NCI-H2107 (cell line): ENCODE measurements at regions not wholly inside any gene's neighbourhood (a gene's known extent, or its start where the extent isn't known, plus 50 kb on each side); places are given as distances from the start of the nearest gene placed in this dataset.

Experiments used
- DNase-seq: peaks from one replicate; lab custom pipeline; 2025; lab: John Stamatoyannopoulos, UW

DNA sequence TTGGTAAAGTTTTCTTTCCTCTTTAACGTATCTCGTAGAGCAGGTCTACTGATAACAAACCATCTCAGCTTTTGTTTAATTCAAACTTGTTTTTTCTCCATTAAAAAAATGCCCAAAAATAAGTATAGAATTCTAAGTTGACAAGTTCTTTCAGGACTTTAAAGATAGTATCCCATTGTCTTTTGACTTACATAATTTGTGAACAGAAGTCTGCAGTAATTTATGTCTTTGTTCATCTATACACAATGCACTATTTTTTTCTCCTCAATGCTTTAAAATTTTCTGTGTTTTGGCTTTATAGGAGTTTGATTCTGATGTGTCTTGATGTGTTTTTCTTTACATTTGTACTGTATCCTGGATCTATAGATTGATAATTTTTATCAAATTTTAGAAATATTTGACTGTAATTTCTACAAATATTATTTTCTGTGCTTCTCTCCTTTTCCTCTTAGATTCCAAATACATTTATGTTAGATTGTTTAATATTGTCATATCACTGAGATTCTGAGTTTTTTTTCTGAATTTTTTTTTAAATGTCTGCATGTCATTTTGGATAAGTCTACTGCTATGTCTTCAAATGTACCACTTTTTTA, 143.3 kb downstream of the FTCDNL1 start:
- DNase-seq: no peak

DNA sequence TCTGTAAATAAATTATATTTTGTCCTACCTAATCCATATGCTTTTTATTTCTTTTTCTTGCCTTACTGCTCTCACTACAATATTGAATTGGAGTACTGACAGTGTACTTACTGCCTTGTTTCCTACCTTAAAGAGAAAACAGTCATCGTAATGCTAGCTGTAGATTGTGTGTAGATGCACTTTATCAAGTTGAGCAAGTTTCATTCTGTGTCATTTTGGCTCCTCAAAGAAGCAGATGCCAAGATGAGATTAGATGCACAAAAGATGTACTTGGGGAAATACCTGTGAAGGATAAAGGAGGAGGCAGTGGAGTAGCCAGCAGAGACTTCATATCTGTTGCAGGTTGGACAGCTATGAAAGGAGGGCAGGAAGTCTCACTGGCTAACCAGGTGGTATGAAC, 145.5 kb downstream of the FTCDNL1 start:
- no peak for DNase-seq

DNA sequence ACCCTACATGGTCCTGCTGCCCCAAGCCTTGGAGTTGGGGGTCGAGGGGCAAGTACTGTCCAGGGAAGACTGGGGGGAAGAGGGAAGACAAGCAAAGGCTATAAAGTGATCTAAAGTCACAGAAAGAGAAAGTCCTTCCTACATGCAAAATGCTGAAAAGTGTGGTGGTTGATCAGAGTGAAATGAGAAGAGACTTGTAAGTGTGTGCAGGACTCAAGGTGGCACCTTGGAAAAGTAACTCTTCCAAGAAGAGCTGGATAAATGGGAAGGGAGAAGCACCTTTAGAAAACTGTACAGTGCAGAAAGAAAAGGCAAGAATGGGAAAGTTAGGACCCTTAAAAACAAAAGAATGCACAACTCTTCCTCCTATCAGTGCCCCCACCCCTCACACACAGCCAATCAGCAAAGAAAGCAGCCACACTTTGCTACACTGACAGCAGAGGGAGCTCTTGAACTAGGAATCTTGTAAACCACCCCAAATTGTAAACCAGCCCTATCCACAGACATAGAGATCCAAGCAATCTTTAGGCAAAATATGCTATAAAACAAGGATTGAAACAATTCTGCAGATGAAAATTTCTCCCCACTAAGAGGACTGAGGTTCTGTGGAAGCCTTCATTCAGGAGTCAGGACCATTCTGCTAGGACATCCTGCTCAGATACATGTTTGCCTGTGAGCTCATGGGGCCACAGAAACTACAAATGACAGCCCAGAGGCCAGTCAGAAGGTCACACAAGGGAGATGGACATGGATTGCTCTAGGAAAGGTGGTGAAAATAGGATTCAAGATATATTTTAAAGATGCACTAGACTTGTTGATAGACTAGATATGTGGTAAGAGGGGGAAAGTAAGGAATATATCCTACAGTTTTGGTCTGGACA, 146.4 kb downstream of the FTCDNL1 start:
- no peak for DNase-seq

DNA sequence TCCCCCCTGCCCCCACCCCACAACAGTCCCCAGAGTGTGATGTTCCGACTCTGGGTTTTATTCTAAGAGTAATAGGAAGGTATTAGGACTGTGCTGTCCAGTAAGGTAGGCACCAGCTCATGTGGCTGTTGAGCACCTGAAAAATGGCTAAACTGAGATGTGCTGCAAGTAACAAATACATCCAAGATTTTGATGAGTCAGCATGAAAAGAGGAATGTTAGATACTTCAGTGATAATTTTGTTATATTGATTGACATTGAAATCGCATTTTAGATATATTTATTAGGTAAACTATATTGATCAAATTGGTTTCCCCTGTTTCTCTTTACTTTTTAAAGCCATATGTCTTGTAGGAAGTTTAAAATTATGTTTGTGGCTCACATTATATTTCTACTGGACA, 147.8 kb downstream of the FTCDNL1 start:
- no peak for DNase-seq

DNA sequence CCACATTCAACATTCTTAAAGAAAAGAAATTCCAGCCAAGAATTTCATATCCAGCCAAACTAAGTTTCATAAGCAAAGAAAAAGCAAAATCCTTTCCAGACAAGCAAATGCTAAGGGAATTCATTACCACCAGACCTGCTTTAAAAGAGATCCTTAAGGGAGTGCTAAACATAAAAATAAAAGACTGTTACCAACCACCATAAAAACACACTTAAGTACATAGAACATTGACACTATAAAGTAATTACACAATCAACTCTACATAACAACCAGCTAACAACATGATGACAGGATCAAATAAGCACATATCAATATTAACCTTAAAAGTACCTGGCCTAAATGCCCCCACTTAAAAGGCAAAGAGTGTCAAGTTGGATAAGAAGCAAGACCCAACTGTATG, 153.5 kb downstream of the FTCDNL1 start:
- DNase-seq: no peak

DNA sequence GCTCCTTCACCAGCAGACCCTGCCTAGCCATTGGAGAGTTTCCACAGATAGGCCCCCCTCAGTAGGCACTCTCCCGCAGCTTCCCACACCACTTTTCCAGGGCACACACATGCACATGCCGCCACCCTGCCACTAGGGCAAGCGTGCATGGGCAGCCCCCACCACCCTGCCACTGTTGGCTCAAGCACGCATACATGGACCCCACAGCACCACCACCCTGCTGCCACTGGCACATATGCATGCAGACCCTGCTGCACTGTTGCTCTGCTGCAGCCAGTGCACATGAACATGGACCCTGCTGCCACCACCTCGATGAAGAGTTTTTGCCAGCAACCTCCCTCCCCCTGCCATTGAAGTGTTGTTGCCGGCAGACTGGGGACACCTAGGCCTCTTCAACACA, 154.9 kb downstream of the FTCDNL1 start:
- no peak for DNase-seq

DNA sequence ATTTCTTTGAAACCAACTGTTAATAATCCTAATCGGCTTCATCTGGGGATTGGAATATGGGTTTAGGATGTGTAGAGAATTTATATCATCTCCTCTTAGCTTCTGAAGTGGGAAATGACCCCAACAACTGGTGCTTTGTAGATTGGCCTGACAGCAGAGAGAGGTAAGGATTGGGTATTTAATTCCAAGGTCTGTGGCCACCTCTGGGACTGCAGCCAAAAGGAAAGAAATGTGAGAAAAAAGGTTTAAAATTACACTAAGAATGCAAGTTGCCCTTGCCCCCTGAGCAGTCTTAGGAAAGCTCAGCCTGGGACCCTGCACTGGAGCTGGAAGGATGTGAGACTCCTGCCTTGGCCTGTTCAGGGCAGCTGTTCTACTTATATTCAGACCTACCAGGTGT, 157.1 kb downstream of the FTCDNL1 start:
- no peak for DNase-seq

DNA sequence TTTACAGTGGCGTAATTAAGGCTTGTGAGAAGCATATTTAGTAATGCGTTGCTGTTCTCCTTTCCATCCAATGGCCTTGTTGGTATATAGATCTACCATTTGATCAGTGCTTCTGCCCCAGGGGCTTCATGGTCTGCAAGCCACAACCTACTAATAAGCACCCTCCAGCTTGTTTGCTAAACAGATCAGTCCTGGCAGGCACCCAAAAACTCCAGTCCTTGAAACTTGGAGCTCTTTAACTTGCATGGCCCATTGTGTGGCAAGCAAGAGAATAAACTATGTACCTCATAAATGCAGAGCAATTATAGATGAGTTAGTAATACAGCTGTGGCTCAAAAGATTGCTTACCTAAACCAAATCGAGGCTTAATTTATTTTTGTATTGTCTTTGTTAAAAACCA, 158.5 kb downstream of the FTCDNL1 start:
- peak; percentile 94 for DNase-seq

DNA sequence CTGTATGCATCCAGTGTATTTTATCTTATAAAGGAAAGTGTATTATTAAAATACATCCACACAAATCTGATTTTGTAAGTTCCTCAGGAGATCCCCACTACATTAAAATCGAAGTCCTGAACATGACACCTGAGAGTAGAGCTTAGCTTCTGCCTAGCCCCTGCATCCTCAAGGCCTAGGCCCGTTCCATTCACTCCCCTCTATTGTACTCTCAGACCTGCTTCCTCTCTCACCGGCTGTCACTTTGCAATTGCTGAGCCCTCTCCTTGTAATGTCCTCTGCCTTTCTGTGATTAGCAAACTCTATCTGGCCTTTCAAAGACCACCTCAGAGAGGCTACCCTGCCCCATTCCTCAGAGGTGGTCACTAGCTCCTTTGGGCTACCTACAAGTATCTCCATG, 160.8 kb downstream of the FTCDNL1 start:
- DNase-seq: no peak

DNA sequence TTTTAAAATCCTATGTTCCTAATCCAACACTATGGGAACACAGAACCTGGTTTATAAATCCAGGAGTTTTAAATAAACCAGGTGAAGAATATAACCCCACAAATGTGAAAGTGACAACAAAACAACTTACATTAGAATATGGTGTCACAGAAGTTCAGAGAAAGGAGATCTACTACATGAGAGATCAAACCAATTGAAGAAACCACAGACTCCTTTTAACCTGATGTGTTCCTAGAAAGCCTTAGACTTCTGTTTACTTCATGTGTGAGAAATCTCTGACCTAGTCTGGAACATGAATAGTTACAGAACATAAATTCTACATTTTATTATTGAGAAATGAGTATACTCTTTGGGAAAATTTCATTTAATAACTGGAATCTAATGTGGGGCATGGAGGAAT, 165.3 kb downstream of the FTCDNL1 start:
- no peak for DNase-seq

DNA sequence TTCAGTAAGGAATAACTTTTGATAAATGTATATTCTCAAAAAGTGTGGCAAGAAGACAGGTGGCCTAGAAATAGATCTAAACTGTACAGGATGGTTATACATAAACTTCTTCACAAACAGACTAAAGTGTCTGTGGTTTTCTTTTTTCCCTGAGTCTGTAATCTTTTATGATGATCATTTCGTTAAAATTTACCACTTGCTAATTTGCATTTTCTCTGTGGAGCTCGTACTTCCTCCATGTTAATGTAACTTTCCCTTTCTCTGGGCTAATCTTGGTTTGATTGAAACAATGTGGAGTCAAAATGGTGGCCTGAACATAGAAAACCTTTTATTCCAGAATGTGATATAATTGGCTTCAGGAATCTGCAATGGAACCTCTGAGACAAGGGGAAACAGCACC, 166.2 kb downstream of the FTCDNL1 start:
- DNase-seq: no peak

DNA sequence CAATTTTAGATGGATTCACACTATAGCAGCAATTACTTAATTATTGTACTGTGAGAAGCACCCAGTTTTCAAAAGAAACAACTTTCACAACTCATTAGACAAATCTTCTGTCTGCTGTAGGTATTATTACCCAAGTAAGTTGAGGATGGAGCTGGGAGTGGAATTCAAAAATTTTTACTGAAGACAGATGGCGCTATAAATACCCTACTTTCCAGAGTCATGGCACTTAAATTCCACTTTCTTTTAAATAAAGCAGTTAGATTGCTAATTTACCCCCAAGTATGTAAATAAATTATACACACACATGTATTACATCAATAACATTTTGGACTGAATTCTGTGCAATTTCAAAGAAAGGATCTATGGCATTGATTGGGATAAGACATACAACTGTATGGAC, 166.8 kb downstream of the FTCDNL1 start:
- no peak for DNase-seq

DNA sequence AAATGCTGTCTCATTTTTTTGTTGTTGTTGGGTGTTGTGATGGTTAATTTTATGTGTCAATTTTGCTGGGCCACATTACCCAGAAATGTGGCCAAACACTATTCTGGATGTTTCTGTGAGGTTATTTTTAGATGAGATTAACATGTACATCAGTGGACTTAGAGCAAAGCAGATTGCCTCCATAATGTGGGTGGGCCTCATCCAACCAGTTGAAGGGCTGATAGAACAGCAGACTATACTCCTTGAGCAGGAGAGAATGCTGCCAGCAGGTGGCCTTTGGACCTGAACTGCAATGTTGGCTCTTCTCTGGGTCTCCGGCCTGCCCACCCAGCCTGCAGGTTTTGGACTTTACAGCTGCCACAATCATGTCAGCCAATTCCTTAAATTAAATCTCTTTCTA, 169.0 kb downstream of the FTCDNL1 start:
- no peak for DNase-seq

DNA sequence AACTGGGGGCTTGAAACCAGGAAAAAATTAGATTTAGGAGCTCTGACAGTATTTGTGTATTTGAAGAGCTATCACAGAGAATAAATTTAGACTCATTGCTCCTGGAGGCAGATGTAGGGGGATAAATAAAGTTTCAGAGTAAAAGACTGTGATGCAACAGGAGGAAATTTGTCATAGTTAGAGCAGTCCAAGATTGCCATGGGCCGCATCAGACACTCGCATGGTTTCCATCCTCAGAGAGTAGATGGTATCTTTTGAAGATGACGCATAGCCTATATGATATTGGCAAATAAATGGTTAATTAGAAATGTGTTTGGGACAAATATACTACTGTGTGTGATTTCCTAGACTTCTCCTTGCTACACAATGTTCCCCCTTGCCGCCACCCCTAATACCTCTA, 170.5 kb downstream of the FTCDNL1 start:
- DNase-seq: no peak

DNA sequence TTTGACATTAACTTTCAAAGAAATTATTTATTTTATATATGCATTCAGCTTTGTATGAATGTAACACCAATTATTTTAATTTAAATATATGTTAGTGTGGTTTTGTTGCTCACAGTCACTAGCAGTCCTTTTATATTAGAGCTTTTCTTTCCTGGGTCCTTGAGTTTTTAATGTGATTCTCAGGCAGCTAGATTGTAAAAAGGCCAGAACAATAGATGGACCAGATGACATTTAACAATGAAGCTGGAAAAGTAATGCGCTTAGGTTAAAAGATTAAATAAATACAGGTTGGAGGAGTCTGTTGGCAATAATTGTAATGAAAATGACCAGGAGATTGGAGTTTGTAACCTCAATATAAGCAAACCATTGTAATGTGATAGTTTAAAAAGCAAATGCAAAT, 171.1 kb downstream of the FTCDNL1 start:
- no peak for DNase-seq

DNA sequence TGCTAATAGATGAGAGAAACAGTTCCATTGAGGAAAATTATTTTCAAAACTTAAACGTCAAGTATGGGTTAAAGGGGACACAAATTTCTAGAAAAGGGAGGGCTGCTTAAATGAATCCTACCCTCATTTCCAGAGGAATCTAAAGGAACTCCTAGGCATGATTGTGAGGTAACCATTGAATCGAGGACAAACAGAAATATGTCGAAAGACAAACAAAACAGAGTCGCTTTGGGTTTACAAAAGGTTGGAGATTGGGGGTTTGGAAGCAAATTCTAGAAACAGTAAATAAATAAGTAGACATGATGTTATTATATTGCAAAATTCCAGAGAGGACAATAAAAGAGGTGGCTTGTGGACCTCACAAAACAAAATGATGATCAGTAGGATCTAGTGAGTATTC, 173.1 kb downstream of the FTCDNL1 start:
- no peak for DNase-seq

DNA sequence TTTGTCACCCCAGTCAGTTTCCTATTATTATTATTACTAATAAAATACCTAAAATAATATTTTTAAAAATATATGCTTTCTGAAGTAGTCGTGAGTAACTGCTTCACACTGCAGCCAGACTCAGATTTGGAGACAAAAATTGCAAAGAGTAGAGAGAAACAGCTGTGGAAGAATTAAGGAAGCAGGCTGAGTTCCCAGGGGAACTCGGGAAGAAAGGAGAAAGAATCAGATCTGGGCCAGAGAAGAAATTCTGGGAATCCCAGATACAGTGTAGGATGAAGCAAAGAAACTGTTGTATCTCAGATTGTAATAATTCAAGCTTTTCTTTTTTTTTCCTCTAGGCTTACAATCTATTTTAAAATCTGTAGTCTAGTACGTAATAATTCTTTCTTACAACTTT, 182.3 kb downstream of the FTCDNL1 start:
- DNase-seq: no peak

DNA sequence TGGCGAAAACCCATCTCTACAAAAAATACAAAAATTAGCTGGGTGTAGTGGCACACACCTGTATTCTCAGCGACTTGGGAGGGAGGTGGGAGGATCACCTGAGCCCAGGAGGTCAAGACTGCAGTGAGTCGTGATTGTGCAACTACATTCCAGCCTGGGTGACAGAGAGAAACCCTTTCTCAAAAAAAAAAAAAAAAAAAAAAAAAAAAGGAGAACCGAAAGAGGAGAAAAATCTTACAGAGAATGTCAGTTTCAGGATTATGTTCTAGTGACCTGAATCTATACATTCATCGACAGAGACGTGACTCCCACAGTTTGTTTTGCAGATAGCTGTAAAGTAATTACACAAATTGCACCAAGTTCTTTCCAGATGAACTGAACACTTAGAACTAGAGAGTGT, 187.8 kb downstream of the FTCDNL1 start:
- no peak for DNase-seq

DNA sequence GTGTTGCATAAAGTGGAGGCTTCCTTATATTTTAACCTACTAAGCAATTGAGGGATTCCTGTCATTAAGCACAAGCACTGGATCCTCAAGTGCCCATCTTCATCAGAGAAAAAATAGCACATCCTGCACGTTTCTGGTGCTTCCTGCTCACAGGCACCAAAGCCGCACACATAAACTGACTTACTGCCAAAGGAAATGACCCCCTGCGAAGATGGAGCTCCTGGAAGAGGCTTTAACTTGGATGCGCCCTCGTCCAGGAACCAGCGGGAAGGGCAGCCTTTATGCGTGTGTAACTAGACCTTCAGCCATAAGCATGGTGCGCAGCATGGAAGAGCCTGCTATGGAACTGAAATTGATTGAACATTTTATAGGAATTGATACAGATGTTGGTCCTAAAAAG, 188.7 kb downstream of the FTCDNL1 start:
- DNase-seq: no peak

DNA sequence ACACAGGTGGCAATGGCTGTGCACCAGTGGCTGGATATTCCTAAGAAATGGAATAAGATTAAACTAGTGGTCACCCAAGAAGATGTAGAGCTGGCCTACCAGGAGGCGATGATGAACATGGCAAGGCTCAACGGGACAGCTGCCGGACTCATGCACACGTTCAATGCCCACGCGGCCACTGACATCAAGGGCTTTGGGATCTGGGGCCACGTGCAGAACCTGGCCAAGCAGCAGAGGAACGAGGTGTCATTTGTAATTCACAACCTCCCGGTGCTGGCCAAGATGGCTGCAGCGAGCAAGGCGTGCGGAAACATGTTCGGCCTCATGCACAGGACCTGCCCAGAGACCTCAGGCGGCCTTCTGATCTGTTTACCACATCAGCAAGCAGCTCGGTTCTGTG, 190.8 kb downstream of the FTCDNL1 start:
- DNase-seq: no peak

DNA sequence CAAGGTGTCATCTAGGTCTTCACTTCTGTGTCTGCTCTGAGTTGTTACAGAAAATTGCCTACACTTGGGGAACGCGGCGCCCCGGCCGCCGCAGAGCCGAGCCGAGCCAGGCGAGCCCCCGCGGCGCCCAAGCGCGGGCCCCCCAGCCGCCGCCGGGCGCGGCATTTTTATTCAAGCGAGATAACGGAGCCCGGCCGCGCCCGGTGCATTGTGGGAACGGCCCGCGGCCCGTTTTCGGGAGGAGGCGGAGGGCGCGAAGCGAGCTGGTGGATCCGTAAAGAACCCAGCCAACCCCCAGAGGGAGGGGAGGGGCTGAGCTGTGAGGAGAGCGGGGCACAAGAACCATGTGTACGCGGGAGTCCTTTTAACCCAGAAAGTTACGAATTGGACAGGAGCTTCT, 191.8 kb downstream of the FTCDNL1 start:
- no peak for DNase-seq

DNA sequence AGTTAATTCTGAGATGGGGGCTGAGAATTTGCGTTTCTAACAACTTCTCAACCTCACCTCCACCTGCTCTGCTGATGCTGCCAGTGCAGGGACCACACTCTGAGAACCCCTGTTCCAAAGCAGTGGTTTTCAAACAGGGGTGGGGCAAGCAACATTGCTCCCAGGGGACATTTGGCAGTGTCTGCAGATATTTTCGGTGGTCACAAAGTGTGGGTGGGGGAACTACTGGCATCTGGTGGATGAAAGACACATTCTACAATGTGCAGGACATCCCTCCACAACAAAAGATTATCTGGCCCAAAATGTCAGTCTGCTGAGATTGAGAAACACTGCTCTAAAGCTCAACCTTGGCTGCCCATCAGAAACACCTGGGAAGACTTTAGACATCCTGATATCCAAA, 188.7 kb upstream of the SATB2 start:
- no peak for DNase-seq

DNA sequence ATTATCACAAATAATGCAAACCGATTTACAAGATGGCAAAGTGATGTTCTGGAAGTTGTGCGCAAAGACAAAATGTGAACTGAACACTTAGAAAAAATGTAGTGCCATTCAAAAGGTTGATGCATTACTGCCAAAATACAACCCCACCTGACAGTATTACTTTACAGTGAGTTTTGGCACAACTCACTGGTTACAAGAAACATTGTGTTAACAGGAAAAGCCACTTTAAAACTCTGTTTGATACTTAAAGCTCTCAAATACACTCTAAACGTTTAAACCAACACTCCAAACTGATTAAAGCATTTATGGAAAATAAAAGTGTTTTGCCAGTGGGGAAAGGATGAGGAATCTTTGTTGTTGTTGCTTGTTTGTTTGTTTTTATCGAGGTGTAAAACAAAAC, 173.4 kb upstream of the SATB2 start:
- DNase-seq: no peak

DNA sequence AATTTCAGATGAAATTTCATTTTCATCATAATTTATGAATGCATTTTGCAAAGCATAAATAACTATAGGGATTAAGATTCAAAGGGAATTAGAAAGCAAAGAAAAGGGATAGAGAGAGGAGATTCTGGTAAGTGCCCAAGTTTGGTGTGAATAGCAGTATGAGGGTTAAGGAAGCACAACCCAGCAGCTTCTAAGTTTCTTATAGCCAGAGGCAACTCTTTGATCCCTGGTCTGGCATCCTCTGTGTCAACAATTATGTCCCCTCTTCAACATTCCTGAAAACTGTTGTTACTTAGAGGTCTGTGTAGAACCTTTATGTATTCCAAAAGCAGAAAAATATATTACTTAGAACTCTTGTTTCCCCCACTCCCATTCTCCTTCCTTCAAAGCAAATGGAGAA, 171.6 kb upstream of the SATB2 start:
- DNase-seq: no peak
